ENCODE measurements at regions not wholly inside any gene's neighbourhood (a gene's known extent, or its start where the extent isn't known, plus 50 kb on each side); places are given as distances from the start of the nearest gene placed in this dataset.

DNA sequence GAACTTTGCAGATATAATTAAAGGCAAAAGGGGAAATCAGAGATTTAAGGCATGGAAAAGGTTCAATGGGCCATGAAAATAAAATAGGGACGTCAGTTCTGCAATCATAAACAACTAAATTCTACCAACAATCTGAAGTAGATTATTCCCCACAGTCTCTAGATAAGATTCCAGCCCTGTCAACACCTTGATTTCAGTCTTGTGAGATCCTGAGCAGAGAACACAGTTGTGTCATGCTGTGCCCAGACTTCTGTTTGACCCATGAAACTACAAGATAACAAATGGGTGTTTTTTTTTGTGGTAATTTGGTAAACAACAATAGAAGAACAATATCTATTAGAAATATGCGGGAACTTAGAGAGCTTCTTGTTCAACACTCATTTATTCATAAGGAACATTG is 66.2 kb upstream of the RIT2 start:
- H3K36me3 ChIP-seq (ENCODE audit: control insufficient read depth, insufficient read depth, low read length), result no peaks in the 10 kb centered on the region
- no TSS peak for BruUV-seq (replicated peaks)
- ATAC-seq (no peak), DNase-seq (ENCODE audit: low read depth, low spot score) (no peak)
- POLR2A ChIA-PET, result no interaction called here
- intact Hi-C loops (cut with micrococcal nuclease; ENCODE audit: unreplicated experiment) (no loop called here), in situ Hi-C loops (cut with HindIII; ENCODE audit: low pct_unique_long_range_greater_than_20kb, low sequenced_read_pairs) (no loop called here)
- CTCF ChIA-PET, result no interaction called here
- H3K4me1 ChIP-seq (ENCODE audit: control insufficient read depth, insufficient read depth, low read length), result no peaks in the 10 kb centered on the region
- no peaks in the 10 kb centered on the region for H3K27me3 ChIP-seq (ENCODE audit: control insufficient read depth, insufficient read depth, low read length)
- no peak overlapping the region for H3K27ac ChIP-seq (ENCODE audit: low read length)
- no peaks in the 10 kb centered on the region for H3K9me3 ChIP-seq (ENCODE audit: control insufficient read depth, insufficient read depth, low read depth, low read length)
- no peak overlapping the region for H3K4me3 ChIP-seq (ENCODE audit: low read depth in 2 of 2, low read length in 2 of 2)
- TF ChIP-seq POLR2AphosphoS5 (IDR thresholded peaks at IDR 0.05; ENCODE audit: low read depth, low read length), result no peak
- no peak for TF ChIP-seq SIN3A (IDR thresholded peaks at IDR 0.05; ENCODE audit: borderline replicate concordance, insufficient read depth, low read depth, low read length)
- TF ChIP-seq, protein P1, sequence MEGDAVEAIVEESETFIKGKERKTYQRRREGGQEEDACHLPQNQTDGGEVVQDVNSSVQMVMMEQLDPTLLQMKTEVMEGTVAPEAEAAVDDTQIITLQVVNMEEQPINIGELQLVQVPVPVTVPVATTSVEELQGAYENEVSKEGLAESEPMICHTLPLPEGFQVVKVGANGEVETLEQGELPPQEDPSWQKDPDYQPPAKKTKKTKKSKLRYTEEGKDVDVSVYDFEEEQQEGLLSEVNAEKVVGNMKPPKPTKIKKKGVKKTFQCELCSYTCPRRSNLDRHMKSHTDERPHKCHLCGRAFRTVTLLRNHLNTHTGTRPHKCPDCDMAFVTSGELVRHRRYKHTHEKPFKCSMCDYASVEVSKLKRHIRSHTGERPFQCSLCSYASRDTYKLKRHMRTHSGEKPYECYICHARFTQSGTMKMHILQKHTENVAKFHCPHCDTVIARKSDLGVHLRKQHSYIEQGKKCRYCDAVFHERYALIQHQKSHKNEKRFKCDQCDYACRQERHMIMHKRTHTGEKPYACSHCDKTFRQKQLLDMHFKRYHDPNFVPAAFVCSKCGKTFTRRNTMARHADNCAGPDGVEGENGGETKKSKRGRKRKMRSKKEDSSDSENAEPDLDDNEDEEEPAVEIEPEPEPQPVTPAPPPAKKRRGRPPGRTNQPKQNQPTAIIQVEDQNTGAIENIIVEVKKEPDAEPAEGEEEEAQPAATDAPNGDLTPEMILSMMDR (IDR thresholded peaks at IDR 0.05), result no peak
- TF ChIP-seq, protein P2, sequence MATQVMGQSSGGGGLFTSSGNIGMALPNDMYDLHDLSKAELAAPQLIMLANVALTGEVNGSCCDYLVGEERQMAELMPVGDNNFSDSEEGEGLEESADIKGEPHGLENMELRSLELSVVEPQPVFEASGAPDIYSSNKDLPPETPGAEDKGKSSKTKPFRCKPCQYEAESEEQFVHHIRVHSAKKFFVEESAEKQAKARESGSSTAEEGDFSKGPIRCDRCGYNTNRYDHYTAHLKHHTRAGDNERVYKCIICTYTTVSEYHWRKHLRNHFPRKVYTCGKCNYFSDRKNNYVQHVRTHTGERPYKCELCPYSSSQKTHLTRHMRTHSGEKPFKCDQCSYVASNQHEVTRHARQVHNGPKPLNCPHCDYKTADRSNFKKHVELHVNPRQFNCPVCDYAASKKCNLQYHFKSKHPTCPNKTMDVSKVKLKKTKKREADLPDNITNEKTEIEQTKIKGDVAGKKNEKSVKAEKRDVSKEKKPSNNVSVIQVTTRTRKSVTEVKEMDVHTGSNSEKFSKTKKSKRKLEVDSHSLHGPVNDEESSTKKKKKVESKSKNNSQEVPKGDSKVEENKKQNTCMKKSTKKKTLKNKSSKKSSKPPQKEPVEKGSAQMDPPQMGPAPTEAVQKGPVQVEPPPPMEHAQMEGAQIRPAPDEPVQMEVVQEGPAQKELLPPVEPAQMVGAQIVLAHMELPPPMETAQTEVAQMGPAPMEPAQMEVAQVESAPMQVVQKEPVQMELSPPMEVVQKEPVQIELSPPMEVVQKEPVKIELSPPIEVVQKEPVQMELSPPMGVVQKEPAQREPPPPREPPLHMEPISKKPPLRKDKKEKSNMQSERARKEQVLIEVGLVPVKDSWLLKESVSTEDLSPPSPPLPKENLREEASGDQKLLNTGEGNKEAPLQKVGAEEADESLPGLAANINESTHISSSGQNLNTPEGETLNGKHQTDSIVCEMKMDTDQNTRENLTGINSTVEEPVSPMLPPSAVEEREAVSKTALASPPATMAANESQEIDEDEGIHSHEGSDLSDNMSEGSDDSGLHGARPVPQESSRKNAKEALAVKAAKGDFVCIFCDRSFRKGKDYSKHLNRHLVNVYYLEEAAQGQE (IDR thresholded peaks at IDR 0.05; ENCODE audit: insufficient read depth in 1 of 2, low read depth in 2 of 2, low read length in 1 of 2), result no peak
- no peak for TF ChIP-seq TCF7L2 (IDR thresholded peaks at IDR 0.05; ENCODE audit: low read depth, low read length)

DNA sequence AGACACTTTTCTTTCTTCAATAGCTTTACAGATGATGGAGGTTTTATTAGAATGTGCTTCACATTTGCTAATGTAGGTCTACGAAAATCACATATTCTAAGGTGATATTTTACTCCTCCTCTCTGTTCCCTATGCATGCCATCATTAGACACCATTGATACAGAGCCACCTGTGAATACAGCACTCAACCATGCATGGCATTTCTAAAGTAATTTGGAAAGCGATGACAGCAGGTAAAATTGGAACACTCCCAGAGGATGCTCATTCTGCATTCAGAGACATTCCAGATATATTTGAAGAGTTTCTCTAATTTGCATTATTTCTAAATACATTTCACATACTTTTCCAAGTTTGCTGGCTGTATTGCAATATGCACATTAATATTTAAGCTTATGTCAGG is 65.3 kb upstream of the RIT2 start:
- TF ChIP-seq, protein P2 (IDR thresholded peaks at IDR 0.05; ENCODE audit: insufficient read depth in 1 of 2, low read depth in 2 of 2, low read length in 1 of 2), result no peak
- no peak for TF ChIP-seq SIN3A (IDR thresholded peaks at IDR 0.05; ENCODE audit: borderline replicate concordance, insufficient read depth, low read depth, low read length)
- TF ChIP-seq, protein P1 (IDR thresholded peaks at IDR 0.05), result no peak
- TF ChIP-seq POLR2AphosphoS5 (IDR thresholded peaks at IDR 0.05; ENCODE audit: low read depth, low read length), result no peak
- no peak for TF ChIP-seq TCF7L2 (IDR thresholded peaks at IDR 0.05; ENCODE audit: low read depth, low read length)
- in situ Hi-C loops (cut with HindIII; ENCODE audit: low pct_unique_long_range_greater_than_20kb, low sequenced_read_pairs) (no loop called here), intact Hi-C loops (cut with micrococcal nuclease; ENCODE audit: unreplicated experiment) (no loop called here)
- no peaks in the 10 kb centered on the region for H3K36me3 ChIP-seq (ENCODE audit: control insufficient read depth, insufficient read depth, low read length)
- ChIA-PET POLR2A (no interaction called here), CTCF (no interaction called here)
- no peaks in the 10 kb centered on the region for H3K4me1 ChIP-seq (ENCODE audit: control insufficient read depth, insufficient read depth, low read length)
- no peaks in the 10 kb centered on the region for H3K27me3 ChIP-seq (ENCODE audit: control insufficient read depth, insufficient read depth, low read length)
- ATAC-seq (no peak), DNase-seq (ENCODE audit: low read depth, low spot score) (no peak)
- H3K9me3 ChIP-seq (ENCODE audit: control insufficient read depth, insufficient read depth, low read depth, low read length), result no peaks in the 10 kb centered on the region
- no peak overlapping the region for H3K4me3 ChIP-seq (ENCODE audit: low read depth in 2 of 2, low read length in 2 of 2)
- BruUV-seq (replicated peaks), result no TSS peak
- H3K27ac ChIP-seq (ENCODE audit: low read length), result no peak overlapping the region
